LNCaP clone FGC (cell line): ENCODE measurements at regions not wholly inside any gene's neighbourhood (a gene's known extent, or its start where the extent isn't known, plus 50 kb on each side); places are given as distances from the start of the nearest gene placed in this dataset.

Source experiments
- DNase-seq: peaks from one replicate; pipeline ENCODE4 v3.0.0-alpha.2; 2011; ENCODE audit warnings: low read depth
- H3K4me3 ChIP-seq: 2 replicates; pipeline ENCODE4 v1.5.1; 2011; ENCODE audit warnings: mild to moderate bottlenecking, low read depth, low read length, control low read depth
- CTCF ChIP-seq: IDR thresholded peaks from 2 replicates; pipeline ENCODE4 v1.5.1; 2012; ENCODE audit warnings: mild to moderate bottlenecking; ENCODE audit not compliant: control insufficient read depth, insufficient read depth; ENCODE audit errors: extremely low read depth

- no peak overlapping the region for H3K4me3 ChIP-seq
- no peak for DNase-seq
- no peak for TF ChIP-seq CTCF
Measured at GRCh38 chr4:26228883-26229282, 91.9 kb upstream of the RBPJ start.

- no peak for TF ChIP-seq CTCF
- no peak for DNase-seq
- no peak overlapping the region for H3K4me3 ChIP-seq
Measured at GRCh38 chr4:26229974-26230373, 90.8 kb upstream of the RBPJ start.

GRCh38 chr4:26233350-26233749 is 87.5 kb upstream of the RBPJ start:
- no peak for DNase-seq
- H3K4me3 ChIP-seq: no peak overlapping the region

GRCh38 chr4:26235500-26235899 is 85.3 kb upstream of the RBPJ start:
- H3K4me3 ChIP-seq: no peak overlapping the region
- no peak for TF ChIP-seq CTCF

More at GRCh38 chr4:26233350-26233749, 87.5 kb upstream of the RBPJ start:
- TF ChIP-seq CTCF: no peak

GRCh38 chr4:26237916-26238315 is 82.9 kb upstream of the RBPJ start:
- DNase-seq: no peak
- TF ChIP-seq CTCF: no peak
- H3K4me3 ChIP-seq: no peak overlapping the region

More at GRCh38 chr4:26235500-26235899, 85.3 kb upstream of the RBPJ start:
- DNase-seq: no peak

GRCh38 chr4:26238426-26238777 is 82.4 kb upstream of the RBPJ start:
- no peak overlapping the region for H3K4me3 ChIP-seq
- no peak for DNase-seq
- TF ChIP-seq CTCF: no peak
